ENCODE measurements at regions not wholly inside any gene's neighbourhood (a gene's known extent, or its start where the extent isn't known, plus 50 kb on each side); places are given as distances from the start of the nearest gene placed in this dataset.

DNA sequence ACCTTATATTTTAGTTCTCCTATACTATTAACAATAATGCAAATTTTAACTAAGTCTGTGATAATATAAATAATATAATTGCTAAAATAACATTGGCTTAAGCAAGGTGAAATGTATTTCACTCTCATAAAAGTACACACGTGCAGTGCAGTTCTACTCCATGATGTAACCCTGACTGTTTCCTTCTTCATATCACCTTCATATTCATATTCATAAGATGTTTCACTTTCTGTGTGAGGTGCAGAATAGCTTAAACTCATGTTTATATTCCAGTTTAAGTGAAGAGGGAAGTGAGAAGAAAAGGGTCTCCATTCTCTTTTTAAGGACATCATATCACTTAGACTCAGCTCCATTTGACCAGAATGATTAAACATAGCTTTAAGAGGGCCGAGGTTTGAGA lies 1810.0 kb upstream of the PCDH10 start:
- TF ChIP-seq POLR2A (IDR thresholded peaks at IDR 0.05) = no peak
- TF ChIP-seq POLR2AphosphoS5 (IDR thresholded peaks at IDR 0.05; ENCODE audit: insufficient read depth in 1 of 2, low read depth in 1 of 2) = no peak
- TF ChIP-seq, protein P1, sequence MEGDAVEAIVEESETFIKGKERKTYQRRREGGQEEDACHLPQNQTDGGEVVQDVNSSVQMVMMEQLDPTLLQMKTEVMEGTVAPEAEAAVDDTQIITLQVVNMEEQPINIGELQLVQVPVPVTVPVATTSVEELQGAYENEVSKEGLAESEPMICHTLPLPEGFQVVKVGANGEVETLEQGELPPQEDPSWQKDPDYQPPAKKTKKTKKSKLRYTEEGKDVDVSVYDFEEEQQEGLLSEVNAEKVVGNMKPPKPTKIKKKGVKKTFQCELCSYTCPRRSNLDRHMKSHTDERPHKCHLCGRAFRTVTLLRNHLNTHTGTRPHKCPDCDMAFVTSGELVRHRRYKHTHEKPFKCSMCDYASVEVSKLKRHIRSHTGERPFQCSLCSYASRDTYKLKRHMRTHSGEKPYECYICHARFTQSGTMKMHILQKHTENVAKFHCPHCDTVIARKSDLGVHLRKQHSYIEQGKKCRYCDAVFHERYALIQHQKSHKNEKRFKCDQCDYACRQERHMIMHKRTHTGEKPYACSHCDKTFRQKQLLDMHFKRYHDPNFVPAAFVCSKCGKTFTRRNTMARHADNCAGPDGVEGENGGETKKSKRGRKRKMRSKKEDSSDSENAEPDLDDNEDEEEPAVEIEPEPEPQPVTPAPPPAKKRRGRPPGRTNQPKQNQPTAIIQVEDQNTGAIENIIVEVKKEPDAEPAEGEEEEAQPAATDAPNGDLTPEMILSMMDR (IDR thresholded peaks at IDR 0.05) = no peak

Measured in vagina (tissue), 2 donors.